Tibial nerve (tissue), 4 donors: ENCODE measurements at regions not wholly inside any gene's neighbourhood (a gene's known extent, or its start where the extent isn't known, plus 50 kb on each side); places are given as distances from the start of the nearest gene placed in this dataset.

Experiments
- DNase-seq, 2 donors: peaks; one replicate each; pipeline ENCODE4 v3.0.0-alpha.2; 2019; ENCODE audit warnings: low spot score in 2 of 2
- H3K27ac ChIP-seq, 4 donors: fragments of 200-600 bp; sonication (generic) in 3 of 4; one replicate each; pipeline ENCODE4 v1.5.1; 2017 to 2019; ENCODE audit warnings: mild to moderate bottlenecking in 1 of 4
- H3K27me3 ChIP-seq, 2 donors: fragments of 200-600 bp; sonication (generic) in 1 of 2; one replicate each; pipeline versions ENCODE4 v1.5.1 to v1.6.0; 2017 to 2019
- H3K36me3 ChIP-seq, 3 donors: fragments of 200-600 bp; sonication (generic); one replicate each; pipeline ENCODE4 v1.5.1; 2018 to 2019
- H3K4me1 ChIP-seq, 4 donors: fragments of 200-600 bp; sonication (generic) in 3 of 4; one replicate each; pipeline ENCODE4 v1.5.1; 2017 to 2019
- H3K4me3 ChIP-seq, 4 donors: fragments of 200-600 bp; sonication (generic) in 3 of 4; one replicate each; pipeline ENCODE4 v1.5.1; 2017 to 2019; ENCODE audit warnings: mild to moderate bottlenecking in 1 of 4, moderate library complexity in 1 of 4
- H3K9me3 ChIP-seq, 4 donors: fragments of 200-600 bp; sonication (generic) in 3 of 4; one replicate each; pipeline ENCODE4 v1.5.1; 2017 to 2019
- CTCF ChIP-seq, 5 experiments: fragments of 200-600 bp in 3 of 5; fragments of 450-650 bp in 2 of 5; sonication (generic) in 3 of 5; IDR thresholded peaks; one replicate each; pipeline ENCODE4 v1.5.1; 2016 to 2019; ENCODE audit warnings: antibody characterized with exemption in 5 of 5, mild to moderate bottlenecking in 3 of 5, moderate library complexity in 2 of 5
- EP300 ChIP-seq, 2 donors: sonication (generic); formaldehyde crosslinking; IDR thresholded peaks; one replicate each; pipeline ENCODE4 v1.6.1; 2017; ENCODE audit warnings: antibody characterized with exemption in 2 of 2, mild to moderate bottlenecking in 1 of 2
- POLR2A ChIP-seq, 2 donors: fragments of 450-650 bp; IDR thresholded peaks; one replicate each; pipeline ENCODE4 v1.6.1; 2017; ENCODE audit warnings: antibody characterized with exemption in 2 of 2, mild to moderate bottlenecking in 2 of 2, moderate library complexity in 2 of 2
- WGBS, 2 donors: methylation state at CpG; one replicate each; pipeline ENCODE4 v1.1.5; 2018; 5-methylcytosine and 5-hydroxymethylcytosine counted together

DNA sequence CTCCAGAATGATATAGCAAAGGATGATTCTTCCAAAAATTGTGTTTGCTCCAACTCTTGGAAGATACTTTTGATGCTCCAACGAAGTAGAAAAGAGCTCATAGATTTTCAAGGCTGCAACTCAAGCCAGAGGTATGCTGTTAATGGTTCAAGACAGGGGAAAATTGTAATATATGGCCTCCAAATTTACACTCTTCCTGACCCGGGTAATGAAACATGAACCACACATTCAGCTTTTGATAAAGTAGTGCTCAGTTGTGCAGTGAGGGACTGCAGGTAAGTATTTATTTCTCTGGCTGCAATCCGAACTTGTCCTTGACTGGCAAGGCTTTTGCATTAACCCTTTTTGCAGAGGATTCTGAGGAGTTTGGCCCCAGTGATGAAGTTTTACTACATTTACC, 446.4 kb downstream of the RASEF start:
- 81 to 85% methylated on average over 3 of the region's 3 CpGs for WGBS, 2 donors
- no peak overlapping the region for H3K27ac ChIP-seq
- H3K27me3 ChIP-seq, result no peaks in the 10 kb centered on the region
- no peaks in the 10 kb centered on the region for H3K4me1 ChIP-seq
- DNase-seq, result no peak
- no peak overlapping the region for H3K4me3 ChIP-seq
- TF ChIP-seq POLR2A (IDR thresholded peaks at IDR 0.05), result no peak
- no peak for TF ChIP-seq EP300 (IDR thresholded peaks at IDR 0.05)
- no peak for TF ChIP-seq CTCF (IDR thresholded peaks at IDR 0.05)
- H3K36me3 ChIP-seq, result no peaks in the 10 kb centered on the region
- no peaks in the 10 kb centered on the region for H3K9me3 ChIP-seq

DNA sequence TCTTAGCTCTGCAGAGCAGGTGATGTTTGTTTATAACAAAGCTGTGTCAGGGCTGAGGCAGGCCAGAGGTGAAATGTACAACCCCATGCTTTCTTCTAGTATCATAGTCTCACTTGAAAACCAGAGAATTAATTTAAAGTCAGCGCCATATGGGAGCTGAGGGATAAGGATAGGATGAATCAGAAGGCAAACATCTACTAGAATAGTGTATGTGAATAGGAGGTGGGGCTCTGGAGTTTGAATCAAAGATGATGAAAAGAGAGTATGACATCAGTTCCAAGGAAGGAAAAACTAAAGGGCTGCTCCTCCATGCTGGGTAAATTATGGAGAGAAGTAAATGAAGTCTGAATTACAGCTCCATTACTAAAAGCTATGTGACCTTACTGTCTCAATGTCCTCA, 441.5 kb downstream of the RASEF start:
- H3K27me3 ChIP-seq, result no peaks in the 10 kb centered on the region
- no peak overlapping the region for H3K4me3 ChIP-seq
- no peak overlapping the region for H3K27ac ChIP-seq
- DNase-seq, result no peak
- 86 to 92% methylated on average over 1 of the region's 1 CpG for WGBS, 2 donors
- no peaks in the 10 kb centered on the region for H3K36me3 ChIP-seq
- TF ChIP-seq CTCF (IDR thresholded peaks at IDR 0.05), result no peak
- TF ChIP-seq POLR2A (IDR thresholded peaks at IDR 0.05), result no peak
- TF ChIP-seq EP300 (IDR thresholded peaks at IDR 0.05), result no peak
- no peaks in the 10 kb centered on the region for H3K4me1 ChIP-seq
- H3K9me3 ChIP-seq, result no peaks in the 10 kb centered on the region

DNA sequence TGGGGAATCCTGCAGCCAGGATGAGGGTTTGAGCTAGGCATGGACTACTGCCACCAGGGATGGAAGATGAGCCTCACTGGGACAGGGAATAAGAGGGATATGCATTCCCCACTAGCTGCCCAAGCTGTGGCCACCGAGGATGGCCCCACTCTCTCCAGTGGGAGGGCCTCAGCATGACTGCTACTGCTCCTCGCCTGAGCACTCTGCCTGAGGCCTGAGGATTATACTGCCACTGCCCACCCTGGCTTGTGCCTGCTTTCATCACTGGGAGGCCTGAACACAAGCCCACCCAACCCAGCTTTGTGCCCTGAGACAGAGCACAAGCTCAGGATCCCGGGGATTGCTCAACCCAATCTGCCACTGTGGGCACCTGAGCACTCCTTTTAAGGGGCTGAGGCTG, 425.6 kb downstream of the RASEF start:
- Histone ChIP-seq H3K4me3 (no peak overlapping the region), H3K27me3 (no peaks in the 10 kb centered on the region), H3K4me1 (no peaks in the 10 kb centered on the region), H3K27ac (no peak overlapping the region), H3K36me3 (no peaks in the 10 kb centered on the region), H3K9me3 (peaks cover 0 to 21% (median 0%) of the 10 kb centered on the region in 4 donors)
- DNase-seq, result no peak
- 84 to 90% methylated on average over 3 of the region's 3 CpGs for WGBS, 2 donors
- TF ChIP-seq POLR2A (IDR thresholded peaks at IDR 0.05), result no peak
- no peak for TF ChIP-seq EP300 (IDR thresholded peaks at IDR 0.05)
- no peak for TF ChIP-seq CTCF (IDR thresholded peaks at IDR 0.05)

DNA sequence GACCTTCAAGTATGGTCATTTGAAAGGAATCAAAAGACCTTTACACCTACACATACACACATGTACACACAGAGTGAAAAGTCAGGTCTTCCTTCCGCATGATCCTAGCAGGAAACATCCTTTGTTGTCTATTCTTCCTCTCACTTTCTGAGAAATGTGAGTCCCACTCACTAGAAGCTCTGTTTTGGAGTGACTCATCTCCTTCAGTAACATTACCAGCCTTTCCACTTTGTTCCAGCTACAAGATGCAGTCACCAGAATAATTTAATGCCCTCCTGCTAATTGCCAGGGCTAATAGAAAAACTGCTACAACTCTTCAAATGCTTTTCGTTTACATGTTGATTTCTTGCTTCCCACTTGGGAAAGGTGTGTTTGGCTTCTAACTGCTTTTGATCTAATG, 417.3 kb downstream of the RASEF start:
- Histone ChIP-seq H3K27ac (no peak overlapping the region), H3K27me3 (no peaks in the 10 kb centered on the region), H3K36me3 (no peaks in the 10 kb centered on the region), H3K4me1 (no peaks in the 10 kb centered on the region), H3K4me3 (no peak overlapping the region), H3K9me3 (peaks cover 0 to 8% (median 0%) of the 10 kb centered on the region in 4 donors)
- WGBS, 2 donors, result 65 to 76% methylated on average over 2 of the region's 2 CpGs
- TF ChIP-seq EP300 (IDR thresholded peaks at IDR 0.05) (no peak), POLR2A (IDR thresholded peaks at IDR 0.05) (no peak), CTCF (IDR thresholded peaks at IDR 0.05) (no peak)
- no peak for DNase-seq

GRCh38 chr9:82650368-82650767, 412.6 kb downstream of the RASEF start:
- H3K27me3 ChIP-seq, result no peaks in the 10 kb centered on the region
- H3K4me1 ChIP-seq, result no peaks in the 10 kb centered on the region
- 86 to 87% methylated on average over 3 of the region's 3 CpGs for WGBS, 2 donors
- DNase-seq, result no peak
- H3K36me3 ChIP-seq, result no peaks in the 10 kb centered on the region
- peaks cover 0 to 20% (median 0%) of the 10 kb centered on the region in 4 donors for H3K9me3 ChIP-seq
- H3K4me3 ChIP-seq, result no peak overlapping the region
- H3K27ac ChIP-seq, result no peak overlapping the region
- TF ChIP-seq EP300 (IDR thresholded peaks at IDR 0.05) (no peak), CTCF (IDR thresholded peaks at IDR 0.05) (no peak), POLR2A (IDR thresholded peaks at IDR 0.05) (no peak)
